PC-9 (cell line): ENCODE measurements at regions not wholly inside any gene's neighbourhood (a gene's known extent, or its start where the extent isn't known, plus 50 kb on each side); places are given as distances from the start of the nearest gene placed in this dataset.

Experiments used
- BruUV-seq: library from RNA; stranded (reverse); fragments of 400-500 nt; replicated peaks from 2 replicates; lab custom pipeline; 2021; lab: Mats Ljungman, UMichigan
- CTCF ChIA-PET: fragments of 300-600 bp; sonication (Branson Sonifier 250); formaldehyde crosslinking; loops from one replicate; lab custom pipeline; 2022; ENCODE audit warnings: antibody characterized with exemption; lab: Charles Lee
- POLR2A ChIA-PET: fragments of 300-600 bp; sonication (Branson Sonifier 250); formaldehyde crosslinking; loops from one replicate; lab custom pipeline; 2022; ENCODE audit warnings: antibody characterized with exemption; ENCODE audit not compliant: unreplicated experiment; lab: Charles Lee
- DNase-seq, 2 experiments: peaks; one replicate each; pipeline versions ENCODE4 v3.0.0 to v3.0.0-alpha.2; 2015 to 2022; ENCODE audit warnings: mixed read lengths in 1 of 2
- H2AFZ ChIP-seq: fragments of 200-600 bp; sonication (generic); 2 replicates; pipeline ENCODE4 v1.8.1; 2017; ENCODE audit warnings: antibody characterized with exemption
- H3F3A ChIP-seq: fragments of 200-600 bp; sonication (generic); 2 replicates; pipeline ENCODE4 v1.8.1; 2017; ENCODE audit warnings: antibody characterized with exemption, mild to moderate bottlenecking, low read depth; ENCODE audit not compliant: insufficient read depth
- H3K27ac ChIP-seq: fragments of 200-600 bp; sonication (generic); 2 replicates; pipeline ENCODE4 v1.6.1; 2016; ENCODE audit warnings: mixed run types
- H3K27me3 ChIP-seq: fragments of 200-600 bp; sonication (generic); 2 replicates; pipeline ENCODE4 v1.6.1; 2016; ENCODE audit warnings: low read depth, mixed run types; ENCODE audit not compliant: insufficient read depth
- H3K36me3 ChIP-seq: fragments of 200-600 bp; sonication (generic); 2 replicates; pipeline ENCODE4 v1.6.1; 2016; ENCODE audit warnings: low read depth, mixed run types
- H3K4me1 ChIP-seq: fragments of 200-600 bp; sonication (generic); replicated peaks from 2 replicates; pipeline ENCODE4 v1.6.1; 2016; ENCODE audit warnings: mixed run types; ENCODE audit not compliant: insufficient read depth
- H3K4me2 ChIP-seq: fragments of 200-600 bp; sonication (generic); 2 replicates; pipeline ENCODE4 v1.6.1; 2017; ENCODE audit warnings: mixed run types
- H3K4me3 ChIP-seq: fragments of 200-600 bp; sonication (generic); 2 replicates; pipeline ENCODE4 v1.6.1; 2016; ENCODE audit warnings: mixed run types
- H3K79me2 ChIP-seq: fragments of 200-600 bp; sonication (generic); 2 replicates; pipeline ENCODE4 v1.6.1; 2017; ENCODE audit warnings: low read depth, mixed run types
- H3K9me2 ChIP-seq: fragments of 200-600 bp; sonication (generic); 2 replicates; pipeline ENCODE4 v1.8.1; 2017; ENCODE audit warnings: mild to moderate bottlenecking; ENCODE audit not compliant: insufficient read depth
- H3K9me3 ChIP-seq: fragments of 200-600 bp; sonication (generic); 2 replicates; pipeline ENCODE4 v1.8.1; 2016; ENCODE audit warnings: low read depth; ENCODE audit not compliant: insufficient read depth
- H4K20me1 ChIP-seq: fragments of 200-600 bp; sonication (generic); 2 replicates; pipeline ENCODE4 v1.8.1; 2017; ENCODE audit not compliant: insufficient read depth
- EZH2 ChIP-seq: fragments of 200-600 bp; sonication (generic); IDR thresholded peaks from 2 replicates; pipeline ENCODE4 v1.8.0; 2017; ENCODE audit warnings: antibody characterized with exemption, low read depth
- intact Hi-C: fragments of 100-400 bp; cut with micrococcal nuclease; formaldehyde crosslinking; loops from one replicate; pipeline ENCODE4 v1.10.0; 2022; ENCODE audit not compliant: unreplicated experiment
- TF ChIP-seq, protein P1 (sequence below): fragments of 200-600 bp; sonication (generic); conservative IDR thresholded peaks from 2 replicates; pipeline ENCODE4 v1.6.1; 2017; ENCODE audit warnings: mixed run types, antibody characterized with exemption, mild to moderate bottlenecking, moderate library complexity

DNA sequence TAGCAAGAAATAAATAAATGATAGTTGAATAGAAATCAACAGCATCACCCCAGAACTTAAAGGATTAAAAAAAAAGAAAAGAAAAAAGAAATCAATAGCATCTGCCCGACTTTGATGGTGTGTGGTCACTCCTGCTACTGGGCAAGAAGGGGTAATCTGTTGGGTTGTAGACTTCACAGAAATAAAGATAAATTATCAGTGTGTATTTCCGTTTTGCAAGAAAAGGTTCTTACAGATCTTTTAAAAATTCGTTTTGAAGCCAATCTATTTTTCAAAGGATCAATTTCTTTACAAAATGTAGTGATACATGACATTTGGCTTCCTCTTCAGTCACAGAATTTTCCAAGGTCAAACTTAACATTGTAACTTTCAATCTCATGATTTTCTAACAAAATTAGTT lies 448.9 kb upstream of the FAR2 start:
- DNase-seq: no peak
- CTCF ChIA-PET: no interaction called here
- POLR2A ChIA-PET: no interaction called here
- H3K9me2 ChIP-seq: no peaks in the 10 kb centered on the region
- no peaks in the 10 kb centered on the region for H3F3A ChIP-seq
- BruUV-seq: no TSS peak
- no peaks in the 10 kb centered on the region for H3K36me3 ChIP-seq
- TF ChIP-seq, protein P1, sequence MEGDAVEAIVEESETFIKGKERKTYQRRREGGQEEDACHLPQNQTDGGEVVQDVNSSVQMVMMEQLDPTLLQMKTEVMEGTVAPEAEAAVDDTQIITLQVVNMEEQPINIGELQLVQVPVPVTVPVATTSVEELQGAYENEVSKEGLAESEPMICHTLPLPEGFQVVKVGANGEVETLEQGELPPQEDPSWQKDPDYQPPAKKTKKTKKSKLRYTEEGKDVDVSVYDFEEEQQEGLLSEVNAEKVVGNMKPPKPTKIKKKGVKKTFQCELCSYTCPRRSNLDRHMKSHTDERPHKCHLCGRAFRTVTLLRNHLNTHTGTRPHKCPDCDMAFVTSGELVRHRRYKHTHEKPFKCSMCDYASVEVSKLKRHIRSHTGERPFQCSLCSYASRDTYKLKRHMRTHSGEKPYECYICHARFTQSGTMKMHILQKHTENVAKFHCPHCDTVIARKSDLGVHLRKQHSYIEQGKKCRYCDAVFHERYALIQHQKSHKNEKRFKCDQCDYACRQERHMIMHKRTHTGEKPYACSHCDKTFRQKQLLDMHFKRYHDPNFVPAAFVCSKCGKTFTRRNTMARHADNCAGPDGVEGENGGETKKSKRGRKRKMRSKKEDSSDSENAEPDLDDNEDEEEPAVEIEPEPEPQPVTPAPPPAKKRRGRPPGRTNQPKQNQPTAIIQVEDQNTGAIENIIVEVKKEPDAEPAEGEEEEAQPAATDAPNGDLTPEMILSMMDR: no peak
- TF ChIP-seq EZH2: no peak
- no peaks in the 10 kb centered on the region for H3K4me1 ChIP-seq
- H3K4me3 ChIP-seq: no peak overlapping the region
- no peaks in the 10 kb centered on the region for H3K27me3 ChIP-seq
- H3K79me2 ChIP-seq: no peaks in the 10 kb centered on the region
- H3K27ac ChIP-seq: no peak overlapping the region
- no peak overlapping the region for H2AFZ ChIP-seq
- no peak overlapping the region for H3K4me2 ChIP-seq
- H4K20me1 ChIP-seq: no peaks in the 10 kb centered on the region
- intact Hi-C loops: no loop called here
- H3K9me3 ChIP-seq: no peaks in the 10 kb centered on the region

DNA sequence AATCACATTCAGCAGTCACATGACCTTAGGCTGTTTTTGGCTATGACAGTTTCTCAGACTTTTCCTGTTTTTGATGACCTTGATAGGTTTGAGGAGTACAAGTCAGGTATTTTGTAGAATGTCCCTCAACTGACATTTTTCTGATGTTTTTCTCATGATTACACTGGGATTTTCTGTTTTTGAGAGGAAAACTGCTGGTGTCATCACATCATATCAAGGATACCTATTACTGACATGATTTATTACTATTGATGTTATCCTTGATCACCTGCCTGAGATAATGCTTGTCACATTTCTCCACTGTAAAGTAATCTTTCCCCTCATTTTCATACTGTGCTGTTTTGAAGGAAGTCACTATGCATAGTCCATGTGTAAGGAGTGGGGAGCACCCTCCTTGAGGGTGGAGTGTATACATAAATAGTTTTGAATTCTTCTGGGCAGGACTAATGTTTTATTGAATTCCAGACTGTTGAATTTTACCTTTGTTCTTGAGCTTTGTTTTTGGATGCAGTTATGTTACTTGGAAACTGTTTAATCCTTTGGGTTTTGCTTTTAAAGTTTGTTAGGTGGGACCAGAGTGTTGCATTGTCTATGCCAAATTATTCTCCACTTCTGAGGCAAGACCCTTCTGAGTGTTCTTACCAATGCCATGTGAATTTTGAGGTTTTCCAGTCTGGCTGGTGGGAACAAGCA lies 444.5 kb upstream of the FAR2 start:
- no peak for DNase-seq

DNA sequence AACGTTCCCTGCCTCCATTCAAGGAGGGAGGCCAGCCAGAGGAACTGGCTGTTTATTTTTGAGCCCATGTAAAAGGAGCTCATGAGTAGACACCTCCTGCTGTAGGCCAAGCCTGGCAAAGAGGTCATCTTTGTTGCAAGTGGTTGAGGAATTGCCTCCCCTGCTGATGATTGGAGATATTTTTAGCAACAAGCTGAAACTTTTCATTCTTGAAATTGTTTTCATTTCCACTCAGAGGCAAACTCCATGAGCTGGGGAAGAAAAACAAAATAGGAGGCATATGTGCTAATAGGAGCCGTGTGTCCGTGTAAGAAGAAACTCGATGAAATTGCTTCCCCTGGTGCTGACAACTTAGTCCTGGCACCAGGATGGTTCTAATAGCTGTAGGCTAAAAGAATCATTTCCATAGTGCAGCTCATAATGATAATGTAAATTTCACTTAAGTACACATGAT lies 440.1 kb upstream of the FAR2 start:
- DNase-seq: no peak
- no peak overlapping the region for H3K27ac ChIP-seq
- no peaks in the 10 kb centered on the region for H3K79me2 ChIP-seq
- no peak for TF ChIP-seq EZH2
- TF ChIP-seq, protein P1: no peak
- POLR2A ChIA-PET: no interaction called here
- H3K27me3 ChIP-seq: no peaks in the 10 kb centered on the region
- H3K9me3 ChIP-seq: no peaks in the 10 kb centered on the region
- H3K9me2 ChIP-seq: 0 out of 2 replicates have a peak, but pooled peaks cover 6% of the 10 kb centered on the region
- no peaks in the 10 kb centered on the region for H3F3A ChIP-seq
- CTCF ChIA-PET: no interaction called here
- H3K4me1 ChIP-seq: no peaks in the 10 kb centered on the region
- no peaks in the 10 kb centered on the region for H3K36me3 ChIP-seq
- H3K4me3 ChIP-seq: no peak overlapping the region
- no peaks in the 10 kb centered on the region for H4K20me1 ChIP-seq
- no peak overlapping the region for H2AFZ ChIP-seq
- intact Hi-C loops: no loop called here
- no peak overlapping the region for H3K4me2 ChIP-seq
- no TSS peak for BruUV-seq

More for the DNA sequence above, 444.5 kb upstream of the FAR2 start:
- Histone ChIP-seq H3K27ac (no peak overlapping the region), H3K79me2 (no peaks in the 10 kb centered on the region), H3K27me3 (no peaks in the 10 kb centered on the region), H3K9me3 (no peaks in the 10 kb centered on the region), H4K20me1 (no peaks in the 10 kb centered on the region), H3K9me2 (no peaks in the 10 kb centered on the region), H3K4me1 (no peaks in the 10 kb centered on the region), H2AFZ (no peak overlapping the region), H3K36me3 (no peaks in the 10 kb centered on the region), H3F3A (no peaks in the 10 kb centered on the region), H3K4me2 (no peak overlapping the region), H3K4me3 (no peak overlapping the region)
- POLR2A ChIA-PET: no interaction called here
- BruUV-seq: no TSS peak
- no peak for TF ChIP-seq EZH2
- TF ChIP-seq, protein P1: no peak
- CTCF ChIA-PET: no interaction called here
- intact Hi-C loops: no loop called here
